Prostate gland (tissue), 2 donors: ENCODE measurements at regions not wholly inside any gene's neighbourhood (a gene's known extent, or its start where the extent isn't known, plus 50 kb on each side); places are given as distances from the start of the nearest gene placed in this dataset.

Experiments used
- DNase-seq: peaks from one replicate; pipeline ENCODE4 v3.0.0-alpha.2; 2019; ENCODE audit warnings: low spot score
- H3K27ac ChIP-seq, 2 donors: fragments of 200-600 bp; sonication (generic); 2 replicates each; pipeline ENCODE4 v1.5.1; 2017 to 2019
- H3K27me3 ChIP-seq: fragments of 200-600 bp; sonication (generic); replicated peaks from 2 replicates; pipeline ENCODE4 v1.5.1; 2019; ENCODE audit not compliant: insufficient read depth
- H3K36me3 ChIP-seq, 2 donors: fragments of 200-600 bp; sonication (generic); 1 replicate in 1 of 2; 2 replicates in 1 of 2; pipeline versions ENCODE4 v1.5.1 to v1.8.1; 2017 to 2019
- H3K4me1 ChIP-seq: fragments of 200-600 bp; sonication (generic); replicated peaks from 2 replicates; pipeline ENCODE4 v1.5.1; 2019
- H3K4me3 ChIP-seq, 2 donors: fragments of 200-600 bp; sonication (generic); 2 replicates each; pipeline ENCODE4 v1.5.1; 2017 to 2019
- H3K9me3 ChIP-seq: fragments of 200-600 bp; sonication (generic); 2 replicates; pipeline ENCODE4 v1.5.1; 2017
- POLR2A ChIP-seq: fragments of 450-650 bp; IDR thresholded peaks from one replicate; pipeline ENCODE4 v1.6.1; 2016; ENCODE audit warnings: antibody characterized with exemption, mild to moderate bottlenecking
- POLR2AphosphoS5 ChIP-seq: sonication (generic); formaldehyde crosslinking; IDR thresholded peaks from one replicate; pipeline ENCODE4 v1.6.1; 2017; ENCODE audit warnings: antibody characterized with exemption
- WGBS: methylation state at CpG from one replicate; pipeline ENCODE4 v1.1.5; 2018; 5-methylcytosine and 5-hydroxymethylcytosine counted together
- intact Hi-C: fragments of 100-400 bp; cut with DNase I; formaldehyde crosslinking; loops from one replicate; pipeline ENCODE4 v1.14.2; 2022
- TF ChIP-seq, protein P1 (sequence below), 4 experiments: fragments of 200-600 bp in 2 of 4; fragments of 450-650 bp in 2 of 4; sonication (generic) in 2 of 4; IDR thresholded peaks; 1 replicate in 3 of 4; 2 replicates in 1 of 4; pipeline ENCODE4 v1.5.1; 2016 to 2019; ENCODE audit warnings: antibody characterized with exemption in 4 of 4, mild to moderate bottlenecking in 2 of 4, moderate library complexity in 2 of 4

DNA sequence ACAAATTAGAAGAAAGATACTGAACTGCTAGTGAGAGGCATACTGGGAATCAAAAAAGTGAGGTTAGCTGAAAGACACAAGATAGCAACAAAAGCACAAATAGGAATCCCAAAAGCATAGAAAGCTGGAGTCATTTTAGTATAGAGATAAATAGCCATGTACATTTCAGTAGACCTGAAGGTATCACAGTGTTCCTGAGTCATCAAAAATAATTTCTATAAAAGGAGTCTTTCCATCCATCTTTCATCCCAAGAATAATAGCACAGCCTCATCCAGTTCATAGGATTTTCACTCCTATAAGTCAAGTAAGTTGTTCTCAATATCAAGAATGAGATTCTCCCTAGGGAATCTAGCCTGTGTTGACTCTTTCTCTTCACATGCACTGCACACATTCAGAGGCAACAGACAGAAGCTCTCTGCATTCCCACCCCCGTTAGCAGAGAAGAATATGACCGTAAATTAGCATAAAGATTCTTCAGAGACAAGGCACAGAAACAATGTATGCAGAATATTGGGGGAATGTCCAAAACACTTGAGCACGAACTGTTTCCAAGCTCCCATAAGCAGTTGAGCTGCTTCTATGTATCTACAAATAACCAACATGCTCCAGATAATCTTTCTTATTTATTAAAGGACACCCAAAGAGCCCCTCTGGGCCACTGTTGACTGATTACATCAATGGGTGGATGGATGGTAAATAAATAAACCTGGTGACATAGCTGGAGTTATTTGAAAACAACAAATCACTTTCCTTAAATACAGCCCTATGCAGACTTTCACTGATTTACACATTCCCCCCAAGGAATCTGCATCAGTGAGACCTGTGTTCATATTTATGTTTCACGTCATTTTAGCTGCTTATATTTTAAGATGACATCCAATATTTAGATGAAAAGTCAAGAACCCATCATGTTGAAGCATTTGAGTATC lies 174.5 kb upstream of the PKDCC start:
- H3K27me3 ChIP-seq, result no peaks in the 10 kb centered on the region
- TF ChIP-seq POLR2A (no peak), POLR2AphosphoS5 (no peak)
- TF ChIP-seq, protein P1, sequence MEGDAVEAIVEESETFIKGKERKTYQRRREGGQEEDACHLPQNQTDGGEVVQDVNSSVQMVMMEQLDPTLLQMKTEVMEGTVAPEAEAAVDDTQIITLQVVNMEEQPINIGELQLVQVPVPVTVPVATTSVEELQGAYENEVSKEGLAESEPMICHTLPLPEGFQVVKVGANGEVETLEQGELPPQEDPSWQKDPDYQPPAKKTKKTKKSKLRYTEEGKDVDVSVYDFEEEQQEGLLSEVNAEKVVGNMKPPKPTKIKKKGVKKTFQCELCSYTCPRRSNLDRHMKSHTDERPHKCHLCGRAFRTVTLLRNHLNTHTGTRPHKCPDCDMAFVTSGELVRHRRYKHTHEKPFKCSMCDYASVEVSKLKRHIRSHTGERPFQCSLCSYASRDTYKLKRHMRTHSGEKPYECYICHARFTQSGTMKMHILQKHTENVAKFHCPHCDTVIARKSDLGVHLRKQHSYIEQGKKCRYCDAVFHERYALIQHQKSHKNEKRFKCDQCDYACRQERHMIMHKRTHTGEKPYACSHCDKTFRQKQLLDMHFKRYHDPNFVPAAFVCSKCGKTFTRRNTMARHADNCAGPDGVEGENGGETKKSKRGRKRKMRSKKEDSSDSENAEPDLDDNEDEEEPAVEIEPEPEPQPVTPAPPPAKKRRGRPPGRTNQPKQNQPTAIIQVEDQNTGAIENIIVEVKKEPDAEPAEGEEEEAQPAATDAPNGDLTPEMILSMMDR (IDR thresholded peaks at IDR 0.05), result no peak
- DNase-seq, result no peak
- no peak overlapping the region for H3K4me3 ChIP-seq
- no peaks in the 10 kb centered on the region for H3K4me1 ChIP-seq
- WGBS, result 71% methylated on average over 4 of the region's 4 CpGs
- intact Hi-C loops, result loop anchor here (10.0 kb wide), 1 partner anchor 91 kb away; no protein-coding TSS in a partner anchor
- H3K27ac ChIP-seq, result no peak overlapping the region
- H3K36me3 ChIP-seq, result no peaks in the 10 kb centered on the region
- H3K9me3 ChIP-seq, result no peaks in the 10 kb centered on the region

DNA sequence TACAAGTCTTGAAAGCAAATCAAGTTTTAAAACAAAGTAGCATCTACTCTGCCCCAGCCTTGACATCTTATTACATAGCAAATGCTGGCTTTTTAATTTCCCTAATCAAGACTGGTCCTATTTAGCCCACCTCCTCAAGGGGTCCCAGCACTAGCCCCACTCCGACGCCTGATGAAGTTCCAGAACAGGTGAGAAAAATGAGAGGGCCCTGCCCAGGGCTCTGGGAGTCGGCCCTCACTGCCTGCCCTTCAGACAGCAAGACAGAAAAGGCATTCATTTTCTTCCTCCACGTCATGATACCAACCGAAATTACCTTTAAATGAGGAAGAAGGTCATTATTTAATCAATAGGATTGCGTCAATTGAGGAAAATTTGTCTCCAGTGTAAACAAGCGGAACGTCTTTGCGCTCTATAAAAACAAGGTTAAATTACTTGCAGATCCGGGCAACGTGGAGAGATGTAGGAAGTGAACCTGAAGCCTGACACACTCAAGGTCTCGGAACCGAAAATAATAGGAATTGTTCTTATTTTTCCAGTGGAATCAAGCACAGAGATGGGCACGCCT lies 170.6 kb upstream of the PKDCC start:
- no peaks in the 10 kb centered on the region for H3K36me3 ChIP-seq
- intact Hi-C loops, result loop anchor here (10.0 kb wide), 1 partner anchor 88 kb away; no protein-coding TSS in a partner anchor
- no peaks in the 10 kb centered on the region for H3K9me3 ChIP-seq
- H3K27me3 ChIP-seq, result no peaks in the 10 kb centered on the region
- H3K4me3 ChIP-seq, result no peak overlapping the region
- no peak overlapping the region for H3K27ac ChIP-seq
- WGBS, result 91% methylated on average over 14 of the region's 14 CpGs
- TF ChIP-seq, protein P1 (IDR thresholded peaks at IDR 0.05), result no peak
- TF ChIP-seq POLR2AphosphoS5 (no peak), POLR2A (no peak)
- H3K4me1 ChIP-seq, result no peaks in the 10 kb centered on the region
- DNase-seq, result no peak

DNA sequence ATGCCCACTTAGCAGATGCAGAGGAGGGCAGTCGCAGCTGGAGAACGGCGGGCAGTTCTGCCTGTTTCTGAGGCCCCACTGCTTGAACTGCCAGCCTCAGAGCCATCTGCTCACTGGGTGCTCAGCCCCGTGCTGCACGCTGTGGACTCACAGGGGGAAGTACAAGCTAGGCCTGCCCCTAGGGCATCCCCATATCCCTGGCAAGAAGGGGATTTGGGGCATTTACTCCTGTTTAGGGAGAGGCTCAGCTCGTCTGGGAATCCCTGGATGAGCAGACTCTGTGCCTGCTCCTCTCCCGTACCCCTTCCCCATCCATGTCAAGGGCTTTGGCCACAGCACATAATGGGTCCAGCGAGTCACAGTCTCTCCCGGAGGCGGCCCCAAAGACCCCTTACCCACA lies 169.8 kb upstream of the PKDCC start:
- Histone ChIP-seq H3K27ac (no peak overlapping the region), H3K4me3 (no peak overlapping the region), H3K9me3 (no peaks in the 10 kb centered on the region), H3K4me1 (no peaks in the 10 kb centered on the region), H3K36me3 (no peaks in the 10 kb centered on the region), H3K27me3 (no peaks in the 10 kb centered on the region)
- TF ChIP-seq, protein P1 (IDR thresholded peaks at IDR 0.05), result no peak
- TF ChIP-seq POLR2AphosphoS5, result no peak
- TF ChIP-seq POLR2A, result no peak
- no peak for DNase-seq
- WGBS, result 95% methylated on average over 10 of the region's 10 CpGs
- intact Hi-C loops, result loop anchor here (10.0 kb wide), 1 partner anchor 87 kb away; no protein-coding TSS in a partner anchor

DNA sequence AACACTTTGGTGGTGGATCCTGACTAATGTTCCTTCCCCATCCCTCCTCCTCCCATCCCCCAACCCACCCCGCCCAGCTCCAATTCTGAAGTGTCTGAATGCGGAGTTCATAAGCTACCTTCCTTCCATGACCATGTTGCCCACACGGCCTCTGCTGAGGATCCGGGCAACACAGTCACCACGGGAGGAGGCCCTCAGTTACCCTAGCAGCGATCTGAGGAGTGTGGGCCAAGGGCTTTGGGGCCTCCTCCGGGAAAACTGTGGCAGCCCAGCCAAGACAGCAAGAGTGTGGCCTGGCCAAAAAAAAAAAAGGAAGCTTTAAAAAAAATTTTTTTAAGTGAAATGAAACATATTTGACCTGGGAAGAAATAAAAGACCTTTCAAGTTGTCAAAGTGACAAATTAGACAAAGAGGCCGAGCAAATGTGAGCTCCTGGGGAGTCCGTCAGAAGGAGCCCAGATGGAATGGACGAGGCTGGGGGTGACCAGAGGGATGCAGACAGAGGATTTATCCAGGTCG lies 169.0 kb upstream of the PKDCC start:
- intact Hi-C loops, result loop anchor here (10.0 kb wide), 1 partner anchor 86 kb away; no protein-coding TSS in a partner anchor
- Histone ChIP-seq H3K9me3 (no peaks in the 10 kb centered on the region), H3K4me1 (no peaks in the 10 kb centered on the region), H3K27ac (no peak overlapping the region), H3K27me3 (no peaks in the 10 kb centered on the region), H3K4me3 (no peak overlapping the region), H3K36me3 (no peaks in the 10 kb centered on the region)
- WGBS, result 59% methylated on average over 11 of the region's 11 CpGs
- no peak for DNase-seq
- TF ChIP-seq, protein P1 (IDR thresholded peaks at IDR 0.05), result no peak
- TF ChIP-seq POLR2AphosphoS5 (no peak), POLR2A (no peak)
